Endothelial cell of umbilical vein (primary cell): ENCODE measurements at regions not wholly inside any gene's neighbourhood (a gene's known extent, or its start where the extent isn't known, plus 50 kb on each side); places are given as distances from the start of the nearest gene placed in this dataset.

Experiments used
- BruUV-seq: library from RNA; stranded (reverse); fragments of 400-500 nt; replicated peaks from 2 replicates; lab custom pipeline; 2021; lab: Mats Ljungman, UMichigan
- CTCF ChIA-PET: fragments of 300-600, 350-600 bp; sonication (Branson Sonifier 250); formaldehyde crosslinking; loops from one replicate; lab custom pipeline; 2021; ENCODE audit warnings: antibody characterized with exemption, inconsistent platforms; lab: Charles Lee
- POLR2A ChIA-PET: fragments of 300-600, 350-600 bp; sonication (Branson Sonifier 250); formaldehyde crosslinking; loops from one replicate; lab custom pipeline; 2021; ENCODE audit warnings: antibody characterized with exemption, inconsistent platforms; lab: Charles Lee
- DNase-seq: peaks from one replicate; pipeline ENCODE4 v3.0.0-alpha.2; 2011; ENCODE audit warnings: low read depth, low spot score
- FAIRE-seq: peaks from 2 replicates; lab custom pipeline; 2011; peaks lifted over from hg19 to GRCh38; lab: Jason Lieb, UNC
- H2AFZ ChIP-seq: 2 replicates; pipeline ENCODE4 v1.6.0; 2012; ENCODE audit warnings: low read depth, low read length, control low read depth, inconsistent platforms
- H3K27ac ChIP-seq: 2 replicates; pipeline ENCODE4 v1.5.1; 2011; ENCODE audit warnings: low read depth, mild to moderate bottlenecking, control low read depth, low read length, moderate library complexity; ENCODE audit not compliant: insufficient read depth
- H3K27me3 ChIP-seq, 2 experiments: 2 replicates each; pipeline versions ENCODE4 v1.6.0 to v1.6.1; 2011; ENCODE audit warnings: low read length in 2 of 2, mixed read lengths in 1 of 2; ENCODE audit not compliant: control insufficient read depth in 2 of 2, insufficient read depth in 2 of 2
- H3K36me3 ChIP-seq, 2 experiments: 2 replicates in 1 of 2; 3 replicates in 1 of 2; pipeline ENCODE4 v1.5.1; 2011; ENCODE audit warnings: low read length in 2 of 2, mild to moderate bottlenecking in 1 of 2, moderate library complexity in 1 of 2; ENCODE audit not compliant: control insufficient read depth in 2 of 2, insufficient read depth in 2 of 2; ENCODE audit errors: extremely low read depth in 1 of 2
- H3K4me1 ChIP-seq: 3 replicates; pipeline ENCODE4 v1.5.1; 2011; ENCODE audit warnings: mild to moderate bottlenecking, low read length; ENCODE audit not compliant: control insufficient read depth, insufficient read depth; ENCODE audit errors: extremely low read depth
- H3K4me2 ChIP-seq: 2 replicates; pipeline ENCODE4 v1.6.1; 2011; ENCODE audit warnings: low read length, control low read depth, mixed read lengths; ENCODE audit not compliant: insufficient read depth
- H3K4me3 ChIP-seq, 3 experiments: fragments of 200-600 bp in 1 of 3; sonication (generic), shearing (Covaris generic) in 1 of 3; replicated peaks in 1 of 3; 2 replicates each; pipeline ENCODE4 v1.5.1; 2011 to 2016; ENCODE audit warnings: control low read depth in 3 of 3, low read length in 3 of 3, mild to moderate bottlenecking in 2 of 3, inconsistent platforms in 1 of 3, low read depth in 1 of 3, moderate library complexity in 1 of 3; ENCODE audit not compliant: insufficient read depth in 1 of 3
- H3K79me2 ChIP-seq: 2 replicates; pipeline ENCODE4 v1.6.0; 2012; ENCODE audit warnings: low read length, inconsistent platforms; ENCODE audit not compliant: control insufficient read depth, insufficient read depth
- H3K9ac ChIP-seq: replicated peaks from 2 replicates; pipeline ENCODE3; 2011; ENCODE audit warnings: low read length, control low read depth; ENCODE audit not compliant: insufficient read depth; ENCODE audit errors: extremely low read depth
- H3K9me1 ChIP-seq: replicated peaks from 3 replicates; pipeline ENCODE4 v1.6.0; 2011; ENCODE audit warnings: mild to moderate bottlenecking, low read length; ENCODE audit not compliant: control insufficient read depth, insufficient read depth; ENCODE audit errors: extremely low read depth
- H3K9me3 ChIP-seq: replicated peaks from 2 replicates; pipeline ENCODE4 v1.5.1; 2012; ENCODE audit warnings: low read length, inconsistent platforms; ENCODE audit not compliant: control insufficient read depth, insufficient read depth
- H4K20me1 ChIP-seq: replicated peaks from 2 replicates; pipeline ENCODE3; 2011; ENCODE audit warnings: mild to moderate bottlenecking, low read length; ENCODE audit not compliant: control insufficient read depth, insufficient read depth; ENCODE audit errors: extremely low read depth
- CTCF ChIP-seq, 2 donors: IDR thresholded peaks; 1 replicate in 1 of 2; 2 replicates in 1 of 2; pipeline ENCODE4 v1.5.1; 2011; ENCODE audit warnings: low read length in 2 of 2, mild to moderate bottlenecking in 2 of 2, moderate library complexity in 2 of 2, control low read depth in 1 of 2, inconsistent platforms in 1 of 2, low read depth in 1 of 2; ENCODE audit not compliant: insufficient read depth in 1 of 2; ENCODE audit errors: extremely low read depth in 1 of 2
- FOS ChIP-seq: IDR thresholded peaks from 2 replicates; pipeline ENCODE4 v1.6.1; 2011; ENCODE audit warnings: mild to moderate bottlenecking, low read length, moderate library complexity, borderline replicate concordance; ENCODE audit not compliant: insufficient read depth
- GATA2 ChIP-seq: IDR thresholded peaks from 2 replicates; pipeline ENCODE4 v1.7.0; 2011; ENCODE audit warnings: low read depth, mild to moderate bottlenecking, moderate library complexity, mixed read lengths, low read length; ENCODE audit not compliant: insufficient read length, insufficient read depth
- JUN ChIP-seq: IDR thresholded peaks from 2 replicates; pipeline ENCODE4 v1.6.1; 2011; ENCODE audit warnings: borderline replicate concordance, low read depth; ENCODE audit not compliant: insufficient read length, insufficient read depth
- MYC ChIP-seq: IDR thresholded peaks from one replicate; pipeline ENCODE4 v1.6.1; 2011; ENCODE audit warnings: mild to moderate bottlenecking, low read depth, low read length
- POLR2A ChIP-seq: IDR thresholded peaks from 2 replicates; pipeline ENCODE4 v1.6.1; 2012; ENCODE audit warnings: low read depth, mild to moderate bottlenecking, control low read depth, low read length
- dilution Hi-C: fragments of 300-500 bp; cut with MboI; formaldehyde crosslinking; loops from one replicate; pipeline ENCODE4 v1.15.0; 2019; ENCODE audit warnings: low sequenced_read_pairs; ENCODE audit not compliant: extremely low pct_ligation_motif_present
- intact Hi-C: fragments of 100-400 bp; cut with micrococcal nuclease; formaldehyde crosslinking; loops from one replicate; pipeline ENCODE4 v1.10.0; 2022

GRCh38 chr10:43943119-43943817 is 294.6 kb upstream of the ZNF32 start:
- no peak for FAIRE-seq
- no peak for TF ChIP-seq MYC
- no TSS peak for BruUV-seq

GRCh38 chr10:43942096-43942850 is 293.6 kb upstream of the ZNF32 start:
- ChIA-PET POLR2A (interaction anchor here (0.7 kb wide), 1 partner anchor 32 kb away, joined by 3 read pairs; no protein-coding TSS in a partner anchor), CTCF (interaction anchor here (1.1 to 1.6 kb wide), 2 partner anchors 32 to 252 kb away, joined by 3 to 7 read pairs; no protein-coding TSS in a partner anchor)
- Histone ChIP-seq H3K4me1 (no peaks in the 10 kb centered on the region), H3K27me3 (peaks cover 0 to 4% of the 10 kb centered on the region in 2 experiments), H3K9ac (no peak overlapping the region), H3K79me2 (no peaks in the 10 kb centered on the region), H3K4me3 (no peak overlapping the region), H3K9me3 (no peaks in the 10 kb centered on the region), H2AFZ (no peak overlapping the region), H3K27ac (no peak overlapping the region), H3K4me2 (no peak overlapping the region), H3K9me1 (no peaks in the 10 kb centered on the region), H4K20me1 (no peaks in the 10 kb centered on the region), H3K36me3 (no peaks in the 10 kb centered on the region)
- BruUV-seq = no TSS peak
- FAIRE-seq (no peak), DNase-seq (no peak)
- dilution Hi-C loops = no loop called here
- intact Hi-C loops = no loop called here
- TF ChIP-seq GATA2 (no peak), JUN (no peak), FOS (no peak), CTCF (IDR thresholded peaks at IDR 0.05; ENCODE audit: extremely low read depth in 1 of 2, insufficient read depth in 1 of 2, low read depth in 1 of 2, low read length in 2 of 2) (no peak), POLR2A (no peak), MYC (no peak)

More at GRCh38 chr10:43943119-43943817, 294.6 kb upstream of the ZNF32 start:
- no peak overlapping the region for H3K4me3 ChIP-seq
- H4K20me1 ChIP-seq = no peaks in the 10 kb centered on the region
- no peaks in the 10 kb centered on the region for H3K4me1 ChIP-seq
- H3K9me3 ChIP-seq = no peaks in the 10 kb centered on the region
- no peaks in the 10 kb centered on the region for H3K36me3 ChIP-seq
- no peaks in the 10 kb centered on the region for H3K9me1 ChIP-seq
- no peak overlapping the region for H3K9ac ChIP-seq
- H3K4me2 ChIP-seq = no peak overlapping the region
- ChIA-PET CTCF (interaction anchor here (1.2 to 1.6 kb wide), 2 partner anchors 253 kb away, joined by 3 to 7 read pairs; no protein-coding TSS in a partner anchor), POLR2A (no interaction called here)
- DNase-seq = no peak
- dilution Hi-C loops = no loop called here
- intact Hi-C loops = no loop called here
- no peaks in the 10 kb centered on the region for H3K79me2 ChIP-seq
- no peak overlapping the region for H3K27ac ChIP-seq
- no peak overlapping the region for H2AFZ ChIP-seq
- peaks cover 0 to 4% of the 10 kb centered on the region in 2 experiments for H3K27me3 ChIP-seq
